B cell (primary cell): ENCODE measurements at regions not wholly inside any gene's neighbourhood (a gene's known extent, or its start where the extent isn't known, plus 50 kb on each side); places are given as distances from the start of the nearest gene placed in this dataset.

Experiments
- ATAC-seq: fragments of 200-7000 bp; cut with Tn5 transposase; one replicate; pipeline ENCODE4 v1.10.0; 2021; ENCODE audit warnings: low read depth, mild to moderate bottlenecking, moderate number of reproducible peaks, moderate library complexity
- CTCF ChIA-PET: fragments of 350-600 bp; sonication (Branson Sonifier 250); formaldehyde crosslinking; loops from one replicate; lab custom pipeline; 2021; ENCODE audit warnings: antibody characterized with exemption, inconsistent platforms; lab: Charles Lee
- POLR2A ChIA-PET: fragments of 350-600 bp; sonication (Branson Sonifier 250); formaldehyde crosslinking; loops from one replicate; lab custom pipeline; 2021; ENCODE audit warnings: antibody characterized with exemption; lab: Charles Lee
- DNase-seq: peaks from one replicate; pipeline ENCODE4 v3.0.0; 2013
- H2AFZ ChIP-seq: 2 replicates; pipeline ENCODE4 v1.6.1; 2012; ENCODE audit warnings: mild to moderate bottlenecking, low read depth, low read length; ENCODE audit not compliant: insufficient read depth, poor library complexity, severe bottlenecking
- H3K27ac ChIP-seq, 2 donors: 1 replicate in 1 of 2; 2 replicates in 1 of 2; pipeline ENCODE4 v1.5.1; 2012 to 2013; ENCODE audit warnings: low read length in 2 of 2, mild to moderate bottlenecking in 2 of 2, moderate library complexity in 1 of 2
- H3K27me3 ChIP-seq, 4 experiments: fragments of 200-600 bp in 1 of 4; sonication (generic) in 1 of 4; replicated peaks in 1 of 4; 1 replicate in 2 of 4; 2 replicates in 2 of 4; pipeline versions ENCODE4 v1.6.1 to v1.7.0; 2013 to 2016; ENCODE audit warnings: low read length in 3 of 4, mild to moderate bottlenecking in 2 of 4, mixed read lengths in 1 of 4, moderate library complexity in 1 of 4; ENCODE audit not compliant: insufficient read depth in 4 of 4, control insufficient read depth in 3 of 4; ENCODE audit errors: control extremely low read depth in 1 of 4
- H3K36me3 ChIP-seq, 2 experiments: replicated peaks in 1 of 2; 1 replicate in 1 of 2; 2 replicates in 1 of 2; pipeline versions ENCODE4 v1.6.1 to v1.7.1; 2013; ENCODE audit warnings: low read length in 1 of 2; ENCODE audit not compliant: insufficient read depth in 2 of 2, control insufficient read depth in 1 of 2; ENCODE audit errors: control extremely low read depth in 1 of 2, extremely low read depth in 1 of 2
- H3K4me1 ChIP-seq, 2 donors: fragments of 200-600 bp in 1 of 2; sonication (generic) in 1 of 2; 1 replicate in 1 of 2; 2 replicates in 1 of 2; pipeline versions ENCODE4 v1.5.1 to v1.6.1; 2013 to 2017; ENCODE audit warnings: low read length in 2 of 2; ENCODE audit not compliant: control insufficient read depth in 2 of 2, insufficient read depth in 2 of 2
- H3K4me2 ChIP-seq: replicated peaks from 2 replicates; pipeline ENCODE3; 2012; ENCODE audit warnings: mild to moderate bottlenecking, low read depth, low read length; ENCODE audit not compliant: poor library complexity, severe bottlenecking
- H3K4me3 ChIP-seq, 5 experiments: fragments of 200-600 bp in 1 of 5; sonication (generic) in 1 of 5; 1 replicate in 3 of 5; 2 replicates in 2 of 5; pipeline versions ENCODE4 v1.5.1 to v1.7.0; 2011 to 2016; ENCODE audit warnings: low read length in 4 of 5, mild to moderate bottlenecking in 4 of 5, low read depth in 2 of 5, control low read depth in 1 of 5, moderate library complexity in 1 of 5; ENCODE audit not compliant: insufficient read depth in 1 of 5; ENCODE audit errors: control extremely low read depth in 1 of 5, extremely low read depth in 1 of 5
- H3K79me2 ChIP-seq: fragments of 200-600 bp; sonication (generic); one replicate; pipeline ENCODE4 v1.6.0; 2016; ENCODE audit warnings: low read length; ENCODE audit not compliant: control insufficient read depth, insufficient read depth
- H3K9ac ChIP-seq: fragments of 200-600 bp; sonication (generic); 2 replicates; pipeline ENCODE4 v1.6.1; 2017; ENCODE audit warnings: mild to moderate bottlenecking, low read length, moderate library complexity
- H3K9me3 ChIP-seq, 3 donors: one replicate each; pipeline versions ENCODE4 v1.6.1 to v1.7.1; 2013; ENCODE audit warnings: low read length in 2 of 3; ENCODE audit not compliant: control insufficient read depth in 2 of 3, insufficient read depth in 1 of 3; ENCODE audit errors: control extremely low read depth in 1 of 3
- H4K20me1 ChIP-seq: 2 replicates; pipeline ENCODE4 v1.6.0; 2012; ENCODE audit warnings: mild to moderate bottlenecking, low read length; ENCODE audit not compliant: insufficient read depth, control insufficient read depth, poor library complexity, severe bottlenecking
- H3K27ac Mint-ChIP-seq: one replicate; pipeline ENCODE4 v1.8.0; 2021; ENCODE audit warnings: mixed read lengths
- H3K27me3 Mint-ChIP-seq: one replicate; pipeline ENCODE4 v1.8.0; 2021; ENCODE audit warnings: mixed read lengths
- H3K4me1 Mint-ChIP-seq: one replicate; pipeline ENCODE4 v1.8.0; 2021; ENCODE audit warnings: mixed read lengths
- H3K4me3 Mint-ChIP-seq: one replicate; pipeline ENCODE4 v1.8.0; 2021; ENCODE audit warnings: mixed read lengths
- H3K9me3 Mint-ChIP-seq: one replicate; pipeline ENCODE4 v1.8.0; 2022; ENCODE audit warnings: mixed read lengths; ENCODE audit not compliant: insufficient read depth
- CTCF ChIP-seq: fragments of 200-600 bp; IDR thresholded peaks from one replicate; pipeline ENCODE4 v1.8.0; 2022; ENCODE audit warnings: antibody characterized with exemption, mild to moderate bottlenecking
- EZH2 ChIP-seq: IDR thresholded peaks from 2 replicates; pipeline ENCODE4 v1.6.1; 2012; ENCODE audit warnings: borderline replicate concordance, low read depth, mild to moderate bottlenecking, moderate library complexity, low read length; ENCODE audit not compliant: insufficient read depth, poor library complexity, severe bottlenecking
- WGBS: methylation state at CpG from one replicate; pipeline ENCODE4 v1.1.5; 2013; ENCODE audit warnings: missing lambda C conversion rate; ENCODE audit not compliant: insufficient coverage; 5-methylcytosine and 5-hydroxymethylcytosine counted together
- intact Hi-C: fragments of 100-400 bp; cut with micrococcal nuclease; formaldehyde crosslinking; loops from one replicate; pipeline ENCODE4 v1.10.0; 2022

GRCh38 chr1:80767711-80768110 lies 1033.0 kb upstream of the ADGRL2 start:
- no peak overlapping the region for H3K27ac Mint-ChIP-seq
- H3K9ac ChIP-seq, result no peak overlapping the region
- H3K4me1 ChIP-seq, result no peaks in the 10 kb centered on the region
- H3K4me1 Mint-ChIP-seq, result no peaks in the 10 kb centered on the region
- TF ChIP-seq CTCF (no peak), EZH2 (no peak)
- H3K27me3 ChIP-seq, result no peaks in the 10 kb centered on the region
- H3K4me3 ChIP-seq, result no peak overlapping the region
- no peaks in the 10 kb centered on the region for H3K9me3 Mint-ChIP-seq
- ATAC-seq (no peak), DNase-seq (no peak)
- H3K36me3 ChIP-seq, result no peaks in the 10 kb centered on the region
- no peak overlapping the region for H2AFZ ChIP-seq
- POLR2A ChIA-PET, result no interaction called here
- CTCF ChIA-PET, result no interaction called here
- no peaks in the 10 kb centered on the region for H3K9me3 ChIP-seq
- WGBS, result 78% methylated on average over 1 of the region's 2 CpGs
- no peaks in the 10 kb centered on the region for H3K27me3 Mint-ChIP-seq
- no peak overlapping the region for H3K4me2 ChIP-seq
- H3K4me3 Mint-ChIP-seq, result no peak overlapping the region
- H4K20me1 ChIP-seq, result no peaks in the 10 kb centered on the region
- intact Hi-C loops, result no loop called here
- no peaks in the 10 kb centered on the region for H3K79me2 ChIP-seq
- no peak overlapping the region for H3K27ac ChIP-seq

DNA sequence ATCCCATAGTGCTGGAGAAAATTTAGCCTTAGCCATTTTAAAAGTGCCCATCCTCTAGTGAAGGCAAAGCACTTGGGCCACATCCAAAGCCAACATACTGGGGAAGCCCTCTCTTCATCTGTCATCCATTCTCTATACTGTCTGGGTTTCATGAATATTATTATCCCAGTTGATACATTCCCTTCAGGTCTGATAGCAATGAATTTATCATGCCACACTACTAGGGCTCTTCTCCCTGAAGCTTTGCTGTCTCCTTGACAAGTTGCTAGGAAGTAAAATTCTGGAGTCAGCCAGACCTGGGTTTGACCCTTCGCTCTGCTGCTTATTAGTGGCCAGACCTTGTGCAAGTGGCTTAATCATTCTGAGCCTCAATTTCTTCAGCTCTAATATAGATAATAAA lies 1041.4 kb upstream of the ADGRL2 start:
- intact Hi-C loops, result no loop called here
- CTCF ChIA-PET, result no interaction called here
- DNase-seq, result no peak
- Histone ChIP-seq H3K4me3 (no peak overlapping the region), H3K27me3 (no peaks in the 10 kb centered on the region), H3K4me2 (no peak overlapping the region), H4K20me1 (no peaks in the 10 kb centered on the region), H3K79me2 (no peaks in the 10 kb centered on the region), H3K9me3 (peaks cover 0 to 4% (median 0%) of the 10 kb centered on the region in 3 donors), H3K9ac (no peak overlapping the region), H3K4me1 (no peaks in the 10 kb centered on the region), H3K36me3 (no peaks in the 10 kb centered on the region), H3K27ac (no peak overlapping the region), H2AFZ (no peak overlapping the region)
- POLR2A ChIA-PET, result no interaction called here
- H3K4me1 Mint-ChIP-seq, result no peaks in the 10 kb centered on the region
- no peaks in the 10 kb centered on the region for H3K9me3 Mint-ChIP-seq
- H3K27me3 Mint-ChIP-seq, result no peaks in the 10 kb centered on the region
- no peak overlapping the region for H3K4me3 Mint-ChIP-seq
- no peak for ATAC-seq
- no peak for TF ChIP-seq EZH2
- WGBS, result no CpG with 5 or more reads among the region's 1 CpG
- no peak overlapping the region for H3K27ac Mint-ChIP-seq
